WERI-Rb-1 (cell line): ENCODE measurements at regions not wholly inside any gene's neighbourhood (a gene's known extent, or its start where the extent isn't known, plus 50 kb on each side); places are given as distances from the start of the nearest gene placed in this dataset.
"Not testable (repeated sequence)": the region's sequence is repeated elsewhere in the genome, so short reads cannot be mapped to it uniquely, and the experiment has no call there.

Source experiments
- DNase-seq: peaks from one replicate; pipeline ENCODE4 v3.0.0-alpha.2; 2020
- H3K27ac ChIP-seq: fragments of 250-450 bp; sonication (Bioruptor Pico); 2 replicates; pipeline ENCODE4 v1.5.1; 2020; ENCODE audit warnings: mild to moderate bottlenecking, moderate library complexity
- H3K27me3 ChIP-seq: fragments of 250-450 bp; sonication (Bioruptor Pico); 2 replicates; pipeline ENCODE4 v1.5.1; 2021; ENCODE audit warnings: mild to moderate bottlenecking, low read depth, moderate library complexity; ENCODE audit not compliant: insufficient read depth, severe bottlenecking
- H3K36me3 ChIP-seq: fragments of 250-450 bp; sonication (Bioruptor Pico); 2 replicates; pipeline ENCODE4 v1.5.1; 2020; ENCODE audit warnings: mild to moderate bottlenecking, moderate library complexity
- H3K4me3 ChIP-seq: 2 replicates; pipeline ENCODE4 v1.5.1; 2011; ENCODE audit warnings: low read depth, mild to moderate bottlenecking, control low read depth, low read length
- H3K9me3 ChIP-seq: fragments of 250-450 bp; sonication (Bioruptor Pico); 2 replicates; pipeline ENCODE4 v1.5.1; 2021; ENCODE audit warnings: mild to moderate bottlenecking, moderate library complexity; ENCODE audit not compliant: severe bottlenecking
- CTCF ChIP-seq: IDR thresholded peaks from 2 replicates; pipeline ENCODE4 v1.5.1; 2011; ENCODE audit warnings: low read depth, mild to moderate bottlenecking, control low read depth, inconsistent platforms, low read length

- no peak for DNase-seq
- Histone ChIP-seq H3K4me3 (no peak overlapping the region), H3K27ac (no peak overlapping the region), H3K27me3 (peaks cover 25% of the 10 kb centered on the region), H3K9me3 (no peaks in the 10 kb centered on the region), H3K36me3 (no peaks in the 10 kb centered on the region)
- TF ChIP-seq CTCF = no peak
Observed at GRCh38 chr3:118525077-118525476, 509.6 kb downstream of the IGSF11 start.

GRCh38 chr3:118526758-118527513 lies 507.7 kb downstream of the IGSF11 start:
- Histone ChIP-seq H3K27me3 (peaks cover 31% of the 10 kb centered on the region), H3K36me3 (no peaks in the 10 kb centered on the region), H3K4me3 (no peak overlapping the region), H3K27ac (no peak overlapping the region), H3K9me3 (no peaks in the 10 kb centered on the region)
- no peak for DNase-seq
- TF ChIP-seq CTCF = no peak

GRCh38 chr3:118527514-118528044 lies 507.1 kb downstream of the IGSF11 start:
- DNase-seq = no peak
- H3K27ac ChIP-seq = no peak overlapping the region

GRCh38 chr3:118529554-118529953 lies 505.1 kb downstream of the IGSF11 start:
- Histone ChIP-seq H3K27me3 (peaks cover 21% of the 10 kb centered on the region), H3K4me3 (no peak overlapping the region), H3K27ac (no peak overlapping the region), H3K36me3 (no peaks in the 10 kb centered on the region), H3K9me3 (no peaks in the 10 kb centered on the region)
- no peak for DNase-seq
- TF ChIP-seq CTCF = no peak

More at GRCh38 chr3:118527514-118528044, 507.1 kb downstream of the IGSF11 start:
- no peaks in the 10 kb centered on the region for H3K36me3 ChIP-seq
- no peak for TF ChIP-seq CTCF
- peaks cover 31% of the 10 kb centered on the region for H3K27me3 ChIP-seq
- no peak overlapping the region for H3K4me3 ChIP-seq
- no peaks in the 10 kb centered on the region for H3K9me3 ChIP-seq

- no peak for TF ChIP-seq CTCF
- peaks cover 19% of the 10 kb centered on the region for H3K27me3 ChIP-seq
- H3K27ac ChIP-seq = no peak overlapping the region
- DNase-seq = no peak
- H3K4me3 ChIP-seq = no peak overlapping the region
- no peaks in the 10 kb centered on the region for H3K36me3 ChIP-seq
- H3K9me3 ChIP-seq = no peaks in the 10 kb centered on the region
Observed at GRCh38 chr3:118530350-118530922, 504.2 kb downstream of the IGSF11 start.

GRCh38 chr3:118530927-118531356 lies 503.7 kb downstream of the IGSF11 start:
- not testable (repeated sequence) for H3K36me3 ChIP-seq, H3K4me3 ChIP-seq, H3K27ac ChIP-seq, DNase-seq, H3K9me3 ChIP-seq
- H3K27me3 ChIP-seq = peaks cover 19% of the 10 kb centered on the region
